Suprapubic skin (tissue), 4 donors: ENCODE measurements at regions not wholly inside any gene's neighbourhood (a gene's known extent, or its start where the extent isn't known, plus 50 kb on each side); places are given as distances from the start of the nearest gene placed in this dataset.

Source experiments
- DNase-seq, 2 donors: peaks; one replicate each; pipeline ENCODE4 v3.0.0-alpha.2; 2019; ENCODE audit warnings: low spot score in 2 of 2
- H3K27ac ChIP-seq: fragments of 200-600 bp; sonication (generic); one replicate; pipeline ENCODE4 v1.5.1; 2019
- H3K27me3 ChIP-seq: fragments of 200-600 bp; sonication (generic); one replicate; pipeline ENCODE4 v1.5.1; 2019
- H3K36me3 ChIP-seq: fragments of 200-600 bp; sonication (generic); one replicate; pipeline ENCODE4 v1.5.1; 2019
- H3K4me1 ChIP-seq: fragments of 200-600 bp; sonication (generic); one replicate; pipeline ENCODE4 v1.5.1; 2019
- H3K4me3 ChIP-seq: fragments of 200-600 bp; sonication (generic); one replicate; pipeline ENCODE4 v1.5.1; 2019; ENCODE audit warnings: mild to moderate bottlenecking
- H3K9me3 ChIP-seq: fragments of 200-600 bp; sonication (generic); one replicate; pipeline ENCODE4 v1.5.1; 2019
- EP300 ChIP-seq: sonication (generic); formaldehyde crosslinking; IDR thresholded peaks from one replicate; pipeline ENCODE4 v1.6.1; 2017; ENCODE audit warnings: antibody characterized with exemption
- POLR2A ChIP-seq, 2 donors: fragments of 450-650 bp; IDR thresholded peaks; one replicate each; pipeline ENCODE4 v1.6.1; 2017; ENCODE audit warnings: antibody characterized with exemption in 2 of 2, mild to moderate bottlenecking in 2 of 2, moderate library complexity in 2 of 2
- POLR2AphosphoS5 ChIP-seq, 3 donors: sonication (generic); formaldehyde crosslinking; IDR thresholded peaks; one replicate each; pipeline ENCODE4 v1.6.1; 2017; ENCODE audit warnings: antibody characterized with exemption in 3 of 3
- WGBS: methylation state at CpG from one replicate; pipeline ENCODE4 v1.1.5; 2018; 5-methylcytosine and 5-hydroxymethylcytosine counted together
- TF ChIP-seq, protein P1 (sequence below), 2 donors: fragments of 200-600 bp in 1 of 2; fragments of 450-650 bp in 1 of 2; sonication (generic) in 1 of 2; IDR thresholded peaks; one replicate each; pipeline ENCODE4 v1.5.1; 2016 to 2019; ENCODE audit warnings: antibody characterized with exemption in 2 of 2, mild to moderate bottlenecking in 1 of 2, moderate library complexity in 1 of 2

DNA sequence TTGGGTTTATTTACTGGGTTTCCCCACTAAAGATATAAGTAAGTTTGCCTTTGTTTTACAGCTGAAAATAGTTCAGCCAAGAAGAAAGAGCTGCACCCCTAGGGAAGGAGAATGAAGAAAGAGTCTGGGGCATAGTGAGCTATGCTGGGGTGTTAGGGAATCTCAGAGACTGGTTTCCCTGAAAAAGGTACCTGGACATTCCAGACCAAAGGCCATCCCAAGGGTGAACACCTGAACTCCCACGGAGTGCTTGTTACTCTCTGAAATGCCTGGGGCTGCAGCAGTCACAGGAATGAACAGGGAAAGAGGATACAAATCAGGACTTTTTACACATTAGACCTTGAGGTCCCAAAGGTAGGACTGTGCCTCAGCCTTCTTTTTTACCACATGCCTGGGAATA is 337.6 kb upstream of the SLC10A2 start:
- WGBS = 21% methylated on average over 1 of the region's 1 CpG
- Histone ChIP-seq H3K4me3 (no peak overlapping the region), H3K36me3 (no peaks in the 10 kb centered on the region), H3K27ac (no peak overlapping the region), H3K9me3 (no peaks in the 10 kb centered on the region), H3K4me1 (no peaks in the 10 kb centered on the region), H3K27me3 (no peaks in the 10 kb centered on the region)
- TF ChIP-seq, protein P1, sequence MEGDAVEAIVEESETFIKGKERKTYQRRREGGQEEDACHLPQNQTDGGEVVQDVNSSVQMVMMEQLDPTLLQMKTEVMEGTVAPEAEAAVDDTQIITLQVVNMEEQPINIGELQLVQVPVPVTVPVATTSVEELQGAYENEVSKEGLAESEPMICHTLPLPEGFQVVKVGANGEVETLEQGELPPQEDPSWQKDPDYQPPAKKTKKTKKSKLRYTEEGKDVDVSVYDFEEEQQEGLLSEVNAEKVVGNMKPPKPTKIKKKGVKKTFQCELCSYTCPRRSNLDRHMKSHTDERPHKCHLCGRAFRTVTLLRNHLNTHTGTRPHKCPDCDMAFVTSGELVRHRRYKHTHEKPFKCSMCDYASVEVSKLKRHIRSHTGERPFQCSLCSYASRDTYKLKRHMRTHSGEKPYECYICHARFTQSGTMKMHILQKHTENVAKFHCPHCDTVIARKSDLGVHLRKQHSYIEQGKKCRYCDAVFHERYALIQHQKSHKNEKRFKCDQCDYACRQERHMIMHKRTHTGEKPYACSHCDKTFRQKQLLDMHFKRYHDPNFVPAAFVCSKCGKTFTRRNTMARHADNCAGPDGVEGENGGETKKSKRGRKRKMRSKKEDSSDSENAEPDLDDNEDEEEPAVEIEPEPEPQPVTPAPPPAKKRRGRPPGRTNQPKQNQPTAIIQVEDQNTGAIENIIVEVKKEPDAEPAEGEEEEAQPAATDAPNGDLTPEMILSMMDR (IDR thresholded peaks at IDR 0.05) = no peak
- TF ChIP-seq POLR2AphosphoS5 (IDR thresholded peaks at IDR 0.05) = no peak
- DNase-seq = no peak

GRCh38 chr13:103403148-103403740 is 337.0 kb upstream of the SLC10A2 start:
- no peak for TF ChIP-seq POLR2A (IDR thresholded peaks at IDR 0.05)
- no peak for TF ChIP-seq EP300
- no peak for TF ChIP-seq POLR2AphosphoS5 (IDR thresholded peaks at IDR 0.05)
- TF ChIP-seq, protein P1 (IDR thresholded peaks at IDR 0.05) = no peak
- H3K27me3 ChIP-seq = no peaks in the 10 kb centered on the region

GRCh38 chr13:103395139-103395538 is 328.9 kb upstream of the SLC10A2 start:
- Histone ChIP-seq H3K27ac (no peak overlapping the region), H3K9me3 (no peaks in the 10 kb centered on the region), H3K4me1 (no peaks in the 10 kb centered on the region), H3K4me3 (no peak overlapping the region), H3K36me3 (no peaks in the 10 kb centered on the region), H3K27me3 (no peaks in the 10 kb centered on the region)
- WGBS = 85% methylated on average over 2 of the region's 2 CpGs
- no peak for DNase-seq
- TF ChIP-seq, protein P1 (IDR thresholded peaks at IDR 0.05) = no peak
- no peak for TF ChIP-seq POLR2AphosphoS5 (IDR thresholded peaks at IDR 0.05)
- no peak for TF ChIP-seq POLR2A (IDR thresholded peaks at IDR 0.05)
- TF ChIP-seq EP300 = no peak

More at GRCh38 chr13:103403148-103403740, 337.0 kb upstream of the SLC10A2 start:
- no peak overlapping the region for H3K4me3 ChIP-seq
- H3K27ac ChIP-seq = no peak overlapping the region
- 85% methylated on average over 4 of the region's 4 CpGs for WGBS
- H3K9me3 ChIP-seq = no peaks in the 10 kb centered on the region
- no peak for DNase-seq
- no peaks in the 10 kb centered on the region for H3K36me3 ChIP-seq
- no peaks in the 10 kb centered on the region for H3K4me1 ChIP-seq

- H3K27ac ChIP-seq = no peak overlapping the region
- no peak overlapping the region for H3K4me3 ChIP-seq
- H3K9me3 ChIP-seq = no peaks in the 10 kb centered on the region
- no peaks in the 10 kb centered on the region for H3K36me3 ChIP-seq
- H3K4me1 ChIP-seq = no peaks in the 10 kb centered on the region
- DNase-seq = no peak
- no peaks in the 10 kb centered on the region for H3K27me3 ChIP-seq
- 71% methylated on average over 2 of the region's 2 CpGs for WGBS
- TF ChIP-seq POLR2AphosphoS5 (IDR thresholded peaks at IDR 0.05) (no peak), EP300 (no peak), POLR2A (IDR thresholded peaks at IDR 0.05) (no peak)
- TF ChIP-seq, protein P1 (IDR thresholded peaks at IDR 0.05) = no peak
These were observed 328.4 kb upstream of the SLC10A2 start for GRCh38 chr13:103394618-103395017.

DNA sequence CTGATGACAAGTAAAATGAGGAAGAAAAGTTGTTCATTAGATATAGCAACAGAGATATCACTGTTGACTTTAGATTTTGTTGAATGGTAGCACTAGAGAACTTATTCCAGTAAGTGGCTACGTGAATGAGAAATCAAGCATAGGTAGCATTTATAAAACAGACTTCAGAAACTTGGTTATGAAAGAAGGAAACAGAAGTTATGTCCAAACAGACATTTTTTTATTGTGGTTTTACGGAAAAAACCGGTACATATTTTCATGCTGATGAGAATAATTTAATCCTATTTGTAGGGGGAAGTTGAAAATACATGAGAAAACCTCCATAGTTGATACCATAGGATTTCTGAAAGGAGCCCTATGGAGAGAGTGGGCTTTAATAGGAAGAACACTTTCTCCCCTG is 325.7 kb upstream of the SLC10A2 start:
- Histone ChIP-seq H3K9me3 (no peaks in the 10 kb centered on the region), H3K27ac (no peak overlapping the region), H3K4me1 (no peaks in the 10 kb centered on the region), H3K4me3 (no peak overlapping the region), H3K27me3 (no peaks in the 10 kb centered on the region), H3K36me3 (no peaks in the 10 kb centered on the region)
- DNase-seq = no peak
- 79% methylated on average over 3 of the region's 3 CpGs for WGBS
- TF ChIP-seq EP300 = no peak
- no peak for TF ChIP-seq POLR2A (IDR thresholded peaks at IDR 0.05)
- no peak for TF ChIP-seq POLR2AphosphoS5 (IDR thresholded peaks at IDR 0.05)
- TF ChIP-seq, protein P1 (IDR thresholded peaks at IDR 0.05) = no peak
